Esophagus squamous epithelium (tissue), 5 donors: ENCODE measurements at regions not wholly inside any gene's neighbourhood (a gene's known extent, or its start where the extent isn't known, plus 50 kb on each side); places are given as distances from the start of the nearest gene placed in this dataset.

Experiments used
- DNase-seq: peaks from one replicate; lab custom pipeline; 2025; lab: John Stamatoyannopoulos, UW
- H3K27ac ChIP-seq, 4 donors: fragments of 200-600 bp; sonication (generic); one replicate each; pipeline ENCODE4 v1.5.1; 2016 to 2019; ENCODE audit warnings: mild to moderate bottlenecking in 1 of 4
- H3K27me3 ChIP-seq, 4 donors: fragments of 200-600 bp; sonication (generic); 1 replicate in 3 of 4; 2 replicates in 1 of 4; pipeline versions ENCODE4 v1.5.1 to v1.6.0; 2017 to 2021; ENCODE audit warnings: antibody characterized with exemption in 1 of 4
- H3K36me3 ChIP-seq, 3 donors: fragments of 200-600 bp; sonication (generic); one replicate each; pipeline ENCODE4 v1.5.1; 2016 to 2019
- H3K4me1 ChIP-seq, 3 donors: fragments of 200-600 bp; sonication (generic); one replicate each; pipeline ENCODE4 v1.5.1; 2017 to 2019
- H3K4me3 ChIP-seq, 4 donors: fragments of 200-600 bp; sonication (generic); 1 replicate in 3 of 4; 2 replicates in 1 of 4; pipeline ENCODE4 v1.5.1; 2016 to 2019; ENCODE audit warnings: mild to moderate bottlenecking in 2 of 4, moderate library complexity in 1 of 4
- H3K9me3 ChIP-seq, 3 donors: fragments of 200-600 bp; sonication (generic); one replicate each; pipeline ENCODE4 v1.5.1; 2016 to 2019
- CTCF ChIP-seq, 6 experiments: fragments of 450-650 bp in 4 of 6; fragments of 200-600 bp in 2 of 6; sonication (generic) in 2 of 6; IDR thresholded peaks; one replicate each; pipeline ENCODE4 v1.5.1; 2016 to 2019; ENCODE audit warnings: antibody characterized with exemption in 6 of 6, mild to moderate bottlenecking in 4 of 6, moderate library complexity in 4 of 6
- POLR2A ChIP-seq, 4 donors: fragments of 450-650 bp; IDR thresholded peaks; one replicate each; pipeline ENCODE4 v1.6.1; 2017; ENCODE audit warnings: antibody characterized with exemption in 4 of 4, mild to moderate bottlenecking in 4 of 4, moderate library complexity in 3 of 4
- WGBS, 2 donors: methylation state at CpG; one replicate each; pipeline ENCODE4 v1.1.5; 2018; 5-methylcytosine and 5-hydroxymethylcytosine counted together
- intact Hi-C: fragments of 100-400 bp; cut with DNase I; formaldehyde crosslinking; loops from one replicate; pipeline ENCODE4 v1.15.0; 2022
- donor health status: DM: yes; HTN: yes; CAD: no.

- H3K27ac ChIP-seq = no peak overlapping the region
- no peaks in the 10 kb centered on the region for H3K27me3 ChIP-seq
- no peak overlapping the region for H3K4me3 ChIP-seq
- intact Hi-C loops = no loop called here
- no peaks in the 10 kb centered on the region for H3K4me1 ChIP-seq
- no peak for DNase-seq
- 68 to 72% methylated on average over 3 of the region's 3 CpGs for WGBS, 2 donors
- H3K36me3 ChIP-seq = no peaks in the 10 kb centered on the region
- H3K9me3 ChIP-seq = no peaks in the 10 kb centered on the region
- no peak for TF ChIP-seq POLR2A (IDR thresholded peaks at IDR 0.05)
- TF ChIP-seq CTCF (IDR thresholded peaks at IDR 0.05) = no peak
Measured at GRCh38 chr5:27402828-27403227, 364.4 kb upstream of the CDH9 start.

GRCh38 chr5:27396998-27397397 is 358.6 kb upstream of the CDH9 start:
- WGBS, 2 donors = 83 to 87% methylated on average over 9 of the region's 9 CpGs
- Histone ChIP-seq H3K27ac (no peak overlapping the region), H3K36me3 (no peaks in the 10 kb centered on the region), H3K9me3 (no peaks in the 10 kb centered on the region), H3K27me3 (no peaks in the 10 kb centered on the region), H3K4me1 (no peaks in the 10 kb centered on the region), H3K4me3 (no peak overlapping the region)
- DNase-seq = no peak
- intact Hi-C loops = no loop called here
- TF ChIP-seq CTCF (IDR thresholded peaks at IDR 0.05) (no peak), POLR2A (IDR thresholded peaks at IDR 0.05) (no peak)

GRCh38 chr5:27392716-27393115 is 354.3 kb upstream of the CDH9 start:
- Histone ChIP-seq H3K9me3 (no peaks in the 10 kb centered on the region), H3K4me3 (no peak overlapping the region), H3K27me3 (no peaks in the 10 kb centered on the region), H3K4me1 (no peaks in the 10 kb centered on the region), H3K36me3 (no peaks in the 10 kb centered on the region), H3K27ac (no peak overlapping the region)
- intact Hi-C loops = no loop called here
- DNase-seq = no peak
- TF ChIP-seq POLR2A (IDR thresholded peaks at IDR 0.05) = no peak
- no peak for TF ChIP-seq CTCF (IDR thresholded peaks at IDR 0.05)
- 38 to 41% methylated on average over 1 of the region's 1 CpG for WGBS, 2 donors

GRCh38 chr5:27389696-27390095 is 351.3 kb upstream of the CDH9 start:
- WGBS, 2 donors = 69 to 83% methylated on average over 2 of the region's 2 CpGs
- H3K27me3 ChIP-seq = no peaks in the 10 kb centered on the region
- no peaks in the 10 kb centered on the region for H3K9me3 ChIP-seq
- no peak overlapping the region for H3K4me3 ChIP-seq
- intact Hi-C loops = no loop called here
- no peak overlapping the region for H3K27ac ChIP-seq
- TF ChIP-seq CTCF (IDR thresholded peaks at IDR 0.05) (no peak), POLR2A (IDR thresholded peaks at IDR 0.05) (no peak)
- no peaks in the 10 kb centered on the region for H3K36me3 ChIP-seq
- DNase-seq = no peak
- H3K4me1 ChIP-seq = no peaks in the 10 kb centered on the region

- Histone ChIP-seq H3K9me3 (no peaks in the 10 kb centered on the region), H3K4me1 (no peaks in the 10 kb centered on the region), H3K27ac (no peak overlapping the region), H3K27me3 (no peaks in the 10 kb centered on the region), H3K4me3 (no peak overlapping the region), H3K36me3 (no peaks in the 10 kb centered on the region)
- intact Hi-C loops = no loop called here
- WGBS, 2 donors = 47 to 54% methylated on average over 4 of the region's 4 CpGs
- TF ChIP-seq CTCF (IDR thresholded peaks at IDR 0.05) (no peak), POLR2A (IDR thresholded peaks at IDR 0.05) (no peak)
- no peak for DNase-seq
Measured at GRCh38 chr5:27388755-27389154, 350.4 kb upstream of the CDH9 start.
